SU-DHL-6 (cell line): ENCODE measurements at regions not wholly inside any gene's neighbourhood (a gene's known extent, or its start where the extent isn't known, plus 50 kb on each side); places are given as distances from the start of the nearest gene placed in this dataset.

ENCODE experiments used
- EZH2phosphoT487 ChIP-seq: fragments of 200-600 bp; sonication (generic), shearing (Covaris generic); conservative IDR thresholded peaks from 2 replicates; pipeline ENCODE4 v1.6.1; 2018; ENCODE audit warnings: mild to moderate bottlenecking, antibody characterized with exemption, low read length, moderate library complexity, mixed read lengths
- TF ChIP-seq, protein P1 (sequence below): fragments of 200-600 bp; sonication (generic); IDR thresholded peaks from one replicate; pipeline ENCODE4 v1.5.1; 2017; ENCODE audit warnings: antibody characterized with exemption, mild to moderate bottlenecking, low read length, moderate library complexity; ENCODE audit not compliant: insufficient read depth, poor library complexity, severe bottlenecking

DNA sequence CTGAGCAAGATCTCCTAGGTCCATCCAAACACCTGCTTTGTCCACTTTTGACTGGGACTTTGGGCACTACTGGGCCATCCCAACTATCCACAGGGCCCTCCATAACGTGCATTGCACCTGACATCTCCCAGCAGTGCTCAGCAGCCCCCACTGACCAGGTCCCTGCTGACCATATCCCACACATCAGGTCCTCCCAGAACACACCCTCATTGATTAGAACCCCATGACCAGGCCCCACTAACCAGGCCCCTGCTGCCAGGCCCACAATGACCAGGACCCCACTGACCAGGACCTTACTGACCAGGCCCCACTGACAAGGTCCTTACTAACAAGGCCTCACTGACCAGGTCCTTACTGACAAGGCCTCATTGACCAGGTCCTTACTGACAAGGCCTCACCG is 93.9 kb upstream of the CTSV start:
- TF ChIP-seq, protein P1, sequence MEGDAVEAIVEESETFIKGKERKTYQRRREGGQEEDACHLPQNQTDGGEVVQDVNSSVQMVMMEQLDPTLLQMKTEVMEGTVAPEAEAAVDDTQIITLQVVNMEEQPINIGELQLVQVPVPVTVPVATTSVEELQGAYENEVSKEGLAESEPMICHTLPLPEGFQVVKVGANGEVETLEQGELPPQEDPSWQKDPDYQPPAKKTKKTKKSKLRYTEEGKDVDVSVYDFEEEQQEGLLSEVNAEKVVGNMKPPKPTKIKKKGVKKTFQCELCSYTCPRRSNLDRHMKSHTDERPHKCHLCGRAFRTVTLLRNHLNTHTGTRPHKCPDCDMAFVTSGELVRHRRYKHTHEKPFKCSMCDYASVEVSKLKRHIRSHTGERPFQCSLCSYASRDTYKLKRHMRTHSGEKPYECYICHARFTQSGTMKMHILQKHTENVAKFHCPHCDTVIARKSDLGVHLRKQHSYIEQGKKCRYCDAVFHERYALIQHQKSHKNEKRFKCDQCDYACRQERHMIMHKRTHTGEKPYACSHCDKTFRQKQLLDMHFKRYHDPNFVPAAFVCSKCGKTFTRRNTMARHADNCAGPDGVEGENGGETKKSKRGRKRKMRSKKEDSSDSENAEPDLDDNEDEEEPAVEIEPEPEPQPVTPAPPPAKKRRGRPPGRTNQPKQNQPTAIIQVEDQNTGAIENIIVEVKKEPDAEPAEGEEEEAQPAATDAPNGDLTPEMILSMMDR, result no peak
- no peak for TF ChIP-seq EZH2phosphoT487
